ENCODE measurements at regions not wholly inside any gene's neighbourhood (a gene's known extent, or its start where the extent isn't known, plus 50 kb on each side); places are given as distances from the start of the nearest gene placed in this dataset.

DNA sequence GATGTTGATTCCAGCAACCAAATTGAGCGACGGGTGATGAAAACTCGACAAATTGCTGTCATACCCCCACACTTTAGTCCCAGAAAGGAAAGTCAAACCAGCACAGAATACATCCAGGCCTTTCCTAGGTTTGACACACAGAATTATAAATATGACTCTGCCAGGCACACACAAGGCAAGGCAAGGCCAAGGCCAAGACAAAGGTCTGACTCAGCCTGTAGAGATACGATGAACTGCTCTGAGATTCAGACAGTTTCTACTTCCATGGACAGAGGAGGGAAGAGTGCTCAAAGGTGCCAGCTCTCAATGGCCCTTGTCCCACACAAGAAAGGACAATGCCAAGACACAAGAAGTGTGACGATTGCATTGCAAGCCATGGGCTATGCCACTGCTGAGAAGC lies 880.2 kb upstream of the TMEM132C start:
- DNase-seq (ENCODE audit: low read depth in 2 of 2): no peak

- DNase-seq (ENCODE audit: low read depth in 2 of 2): no peak
Measured at GRCh38 chr12:127388985-127389384, 878.0 kb upstream of the TMEM132C start.

DNA sequence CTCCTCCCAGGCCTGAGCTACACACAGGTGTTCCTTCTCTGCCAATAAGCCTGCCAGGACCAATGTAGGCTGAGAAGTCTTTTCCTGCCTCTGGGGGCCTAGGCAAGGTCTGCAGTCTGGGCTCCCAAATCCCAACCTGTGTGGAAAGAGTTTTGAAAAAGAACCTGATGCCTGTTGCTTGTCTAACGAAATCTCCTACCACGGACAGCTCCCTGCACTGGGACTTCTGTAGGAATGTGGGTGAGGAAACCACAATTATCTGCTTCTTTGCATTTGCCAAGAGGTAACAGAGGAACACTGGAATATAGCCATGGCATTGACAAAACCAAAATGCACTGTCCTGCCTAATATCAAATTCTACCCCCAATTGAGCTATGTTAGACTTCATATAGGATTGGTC lies 877.0 kb upstream of the TMEM132C start:
- DNase-seq (ENCODE audit: low read depth in 2 of 2): no peak

- DNase-seq (ENCODE audit: low read depth in 2 of 2): no peak
Measured at GRCh38 chr12:127393465-127393864, 873.5 kb upstream of the TMEM132C start.

- DNase-seq (ENCODE audit: low read depth in 2 of 2): no peak
Measured at GRCh38 chr12:127393896-127394295, 873.1 kb upstream of the TMEM132C start.

- DNase-seq (ENCODE audit: low read depth in 2 of 2): no peak
Measured at GRCh38 chr12:127396734-127397133, 870.2 kb upstream of the TMEM132C start.

GRCh38 chr12:127398016-127398710 lies 868.8 kb upstream of the TMEM132C start:
- no peak for DNase-seq (ENCODE audit: low read depth in 2 of 2)

- DNase-seq (ENCODE audit: low read depth in 2 of 2): no peak
Measured at GRCh38 chr12:127399451-127399850, 867.5 kb upstream of the TMEM132C start.

- no peak for DNase-seq (ENCODE audit: low read depth in 2 of 2)
Measured at GRCh38 chr12:127400221-127400620, 866.7 kb upstream of the TMEM132C start.

DNA sequence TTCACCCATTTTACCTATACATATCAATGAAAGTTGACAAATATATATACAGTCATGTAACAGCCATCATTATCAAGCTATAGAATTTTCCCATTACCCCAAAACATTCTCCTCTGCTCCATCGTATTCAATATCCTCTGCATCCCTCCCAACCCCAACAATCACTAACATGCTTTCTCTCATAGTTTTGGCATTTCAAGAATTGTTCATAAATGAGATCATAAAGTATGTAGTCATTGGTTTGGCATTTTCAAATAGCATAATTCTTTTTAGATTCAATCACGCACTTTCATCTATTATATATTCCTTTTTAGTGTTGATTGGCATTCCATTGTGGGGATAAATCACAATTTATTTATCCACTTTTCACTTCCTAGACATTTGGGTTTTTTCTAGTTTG lies 866.0 kb upstream of the TMEM132C start:
- DNase-seq (ENCODE audit: low read depth in 2 of 2): no peak

GRCh38 chr12:127401536-127401935 lies 865.4 kb upstream of the TMEM132C start:
- DNase-seq (ENCODE audit: low read depth in 2 of 2): no peak

GRCh38 chr12:127411166-127411915 lies 855.6 kb upstream of the TMEM132C start:
- DNase-seq (ENCODE audit: low read depth in 2 of 2): no peak

DNA sequence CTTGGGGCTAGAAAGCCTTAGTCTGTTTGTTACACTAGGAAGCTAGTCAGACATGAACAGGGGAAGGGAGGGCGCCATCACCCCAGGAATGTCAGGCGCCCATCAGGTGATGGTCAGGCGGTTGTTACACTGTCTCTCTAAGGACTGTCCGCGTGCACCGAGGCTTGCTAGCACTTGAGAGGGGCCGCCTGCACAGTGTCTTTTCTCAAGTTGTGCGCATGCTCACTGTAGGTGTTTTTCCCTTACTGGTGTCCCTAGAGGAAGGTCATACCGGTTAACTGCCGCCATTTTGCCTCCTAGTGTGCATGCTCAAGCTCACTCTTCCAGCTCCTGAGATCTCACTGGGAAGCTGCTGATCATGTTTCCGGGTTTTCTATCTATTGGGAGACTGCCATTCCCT lies 855.0 kb upstream of the TMEM132C start:
- no peak for DNase-seq (ENCODE audit: low read depth in 2 of 2)

DNA sequence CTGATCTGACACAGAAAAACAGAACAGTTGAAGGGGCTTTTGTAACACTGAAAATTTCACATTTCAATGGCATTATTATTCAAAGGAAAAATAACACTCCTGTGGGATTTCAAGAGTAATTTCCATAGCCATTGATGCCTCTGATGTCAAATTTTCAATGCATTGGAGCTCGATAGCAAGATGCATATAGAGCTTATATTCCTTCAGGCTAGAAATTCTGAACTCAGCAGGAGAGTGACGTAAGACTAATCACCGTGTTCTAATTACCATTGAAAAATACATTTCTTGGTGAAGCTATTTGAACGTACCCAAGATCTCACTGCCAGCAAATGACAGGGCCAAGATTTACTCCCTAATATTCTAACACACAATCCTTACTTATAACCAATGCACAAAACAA lies 854.1 kb upstream of the TMEM132C start:
- DNase-seq (ENCODE audit: low read depth in 2 of 2): no peak

DNA sequence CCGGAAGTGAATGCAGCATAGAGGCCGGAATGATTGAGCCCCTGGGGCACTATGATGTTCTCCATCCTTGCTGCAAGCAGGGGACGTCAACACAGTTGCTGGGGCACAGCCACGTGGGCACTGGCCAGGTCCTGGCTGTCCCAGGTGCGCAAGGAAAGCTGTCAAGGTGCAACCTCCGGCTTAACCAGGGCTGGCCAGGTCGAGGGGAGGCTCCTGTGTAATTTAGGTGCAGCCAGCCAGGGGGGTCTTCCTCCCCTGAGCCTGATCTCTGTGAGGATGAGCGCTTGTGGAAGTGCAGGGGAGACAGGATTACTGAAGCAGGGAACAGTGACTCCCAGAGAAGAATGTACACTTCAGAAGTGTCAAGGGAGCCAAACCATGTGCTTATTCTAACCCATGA lies 852.8 kb upstream of the TMEM132C start:
- DNase-seq (ENCODE audit: low read depth in 2 of 2): no peak

DNA sequence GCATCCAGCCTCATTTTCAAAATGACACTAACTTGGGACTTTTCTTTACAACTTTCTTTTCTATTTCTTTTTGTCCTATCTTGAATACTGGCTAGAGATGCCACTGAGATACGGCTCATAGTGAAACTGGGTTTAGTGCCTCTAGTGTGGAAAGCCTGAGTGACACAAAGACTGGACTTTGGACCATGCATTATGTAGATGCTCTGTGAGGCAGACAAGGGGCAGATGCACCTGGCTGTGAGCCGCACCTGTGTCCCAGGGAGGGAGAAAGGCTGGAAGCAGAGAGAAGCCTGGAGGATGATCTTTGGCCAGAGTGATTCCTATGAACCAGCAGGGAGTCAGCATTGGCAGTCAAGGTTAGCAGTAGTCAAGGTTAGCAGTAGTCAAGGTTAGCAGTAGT lies 852.3 kb upstream of the TMEM132C start:
- no peak for DNase-seq (ENCODE audit: low read depth in 2 of 2)

- DNase-seq (ENCODE audit: low read depth in 2 of 2): no peak
Measured at GRCh38 chr12:127416796-127417195, 850.2 kb upstream of the TMEM132C start.

GRCh38 chr12:127419111-127419510 lies 847.9 kb upstream of the TMEM132C start:
- no peak for DNase-seq (ENCODE audit: low read depth in 2 of 2)

DNA sequence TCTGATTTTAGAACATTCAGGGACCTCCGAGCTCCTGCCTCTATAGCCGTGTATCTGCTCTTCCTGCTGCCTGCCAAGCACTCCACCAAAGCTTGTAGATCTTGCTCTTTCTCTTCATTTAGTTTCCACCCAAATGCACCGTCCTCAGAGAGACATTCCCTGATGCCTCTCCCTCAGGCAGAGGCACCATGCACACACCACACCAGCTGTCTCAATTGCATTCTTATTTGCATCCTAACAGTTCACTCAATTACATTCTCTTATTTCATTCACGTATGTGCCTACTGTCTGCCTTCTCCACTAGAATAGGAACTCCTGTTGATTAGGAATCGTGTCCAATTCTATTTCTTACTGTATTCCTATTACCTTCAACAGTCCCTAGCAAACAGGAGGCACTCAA lies 845.4 kb upstream of the TMEM132C start:
- DNase-seq (ENCODE audit: low read depth in 2 of 2): no peak

DNA sequence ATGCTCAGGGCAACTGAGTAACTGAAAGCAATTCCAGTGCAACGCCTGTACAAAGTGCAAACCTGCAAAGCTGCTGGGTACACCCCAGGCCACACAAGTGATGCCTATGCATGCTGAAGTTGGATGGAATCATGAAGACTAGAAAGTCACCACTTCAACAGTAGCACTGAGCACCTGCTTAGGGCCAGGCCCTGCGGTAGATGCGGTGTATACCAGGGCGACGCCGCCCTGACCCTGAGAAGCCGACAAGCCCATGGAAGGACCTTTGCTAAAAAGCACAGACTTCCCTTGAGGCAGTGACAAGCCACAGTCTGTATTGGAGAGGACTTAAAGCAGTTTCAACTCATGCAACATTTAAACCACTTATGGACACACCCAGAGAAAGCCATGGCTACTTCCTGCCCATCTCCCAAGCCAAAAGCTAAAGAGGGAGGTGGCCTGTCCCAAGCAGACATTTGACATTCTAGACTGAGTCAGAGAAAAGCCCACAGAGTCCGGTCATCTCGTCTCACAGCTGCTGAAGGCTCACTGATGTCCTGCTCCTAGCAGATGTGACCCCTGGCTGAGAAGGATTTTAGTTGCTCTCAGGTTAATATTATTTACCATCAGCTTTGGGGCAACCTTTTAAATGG lies 843.9 kb upstream of the TMEM132C start:
- no peak for DNase-seq (ENCODE audit: low read depth in 2 of 2)

DNA sequence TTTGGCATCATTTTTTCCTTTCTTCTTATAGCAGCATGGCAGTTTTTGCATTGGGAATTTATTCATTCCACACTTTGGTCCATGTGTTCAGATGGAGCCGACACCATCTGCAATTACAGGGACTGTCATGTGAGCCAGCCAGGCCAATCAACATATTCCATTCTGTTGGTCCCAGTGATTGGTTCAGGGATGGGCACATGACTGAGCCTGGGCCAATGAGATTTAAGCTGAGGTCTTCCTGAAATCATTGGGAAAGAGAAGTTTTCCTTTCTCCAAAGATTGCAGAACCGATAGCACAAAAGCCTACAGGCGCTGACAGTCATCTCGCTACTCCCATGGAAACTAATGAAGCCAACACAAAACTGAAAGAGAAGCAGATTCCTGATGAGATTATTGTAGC lies 841.5 kb upstream of the TMEM132C start:
- DNase-seq (ENCODE audit: low read depth in 2 of 2): no peak

- no peak for DNase-seq (ENCODE audit: low read depth in 2 of 2)
Measured at GRCh38 chr12:127428420-127428819, 838.5 kb upstream of the TMEM132C start.
